SK-N-SH treated with all-trans-retinoic acid at 6 μM for 48 hours (cell line): ENCODE measurements at regions not wholly inside any gene's neighbourhood (a gene's known extent, or its start where the extent isn't known, plus 50 kb on each side); places are given as distances from the start of the nearest gene placed in this dataset.

Source experiments
- CREB5 ChIP-seq: fragments of 250-450 bp; sonication (Bioruptor Pico); IDR thresholded peaks from 2 replicates; pipeline ENCODE4 v1.5.1; 2020; ENCODE audit warnings: low read depth, mild to moderate bottlenecking, moderate library complexity
- ESRRG ChIP-seq: fragments of 250-450 bp; sonication (Bioruptor Pico); IDR thresholded peaks from 2 replicates; pipeline ENCODE4 v1.6.1; 2021; ENCODE audit warnings: mild to moderate bottlenecking

- TF ChIP-seq CREB5 (CRISPR knock-in tag), result no peak
- TF ChIP-seq ESRRG (CRISPR knock-in tag), result no peak
These were observed 172.9 kb downstream of the DEPDC1B start for GRCh38 chr5:60527072-60527471.
